ENCODE measurements at regions not wholly inside any gene's neighbourhood (a gene's known extent, or its start where the extent isn't known, plus 50 kb on each side); places are given as distances from the start of the nearest gene placed in this dataset.

GRCh38 chr7:88665892-88666514 is 93.5 kb upstream of the ZNF804B start:
- peak; percentile 12 for DNase-seq
- intact Hi-C loops (cut with micrococcal nuclease): no loop called here
- Histone ChIP-seq H3K4me1 (ENCODE audit: insufficient read depth, low read length) (no peaks in the 10 kb centered on the region), H3K27me3 (ENCODE audit: low read length) (no peaks in the 10 kb centered on the region), H3K4me2 (ENCODE audit: low read length) (no peak overlapping the region), H3K79me2 (ENCODE audit: low read length) (no peaks in the 10 kb centered on the region), H3K9me3 (ENCODE audit: low read length) (no peaks in the 10 kb centered on the region), H2AFZ (ENCODE audit: low read length) (no peak overlapping the region), H3K27ac (ENCODE audit: low read length) (no peak overlapping the region), H3K4me3 (ENCODE audit: low read length) (no peak overlapping the region), H3K9ac (ENCODE audit: low read length) (no peak overlapping the region), H4K20me1 (ENCODE audit: low read length) (no peaks in the 10 kb centered on the region), H3K36me3 (ENCODE audit: low read depth, low read length) (no peaks in the 10 kb centered on the region), H3K9me2 (replicated peaks; ENCODE audit: low read length) (no peaks in the 10 kb centered on the region), H3F3A (ENCODE audit: low read length, unreplicated experiment) (no peaks in the 10 kb centered on the region)
- ChIA-PET CTCF (no interaction called here), POLR2A (ENCODE audit: unreplicated experiment) (no interaction called here)
- no peak for ATAC-seq
- no TSS peak for BruUV-seq (replicated peaks)
- TF ChIP-seq CTCF (conservative IDR thresholded peaks at IDR 0.05; ENCODE audit: low read depth, low read length) (no peak), EZH2phosphoT487 (IDR thresholded peaks at IDR 0.05; ENCODE audit: borderline replicate concordance, low read length) (no peak), EZH2 (IDR thresholded peaks at IDR 0.05; ENCODE audit: low read length, unreplicated experiment) (no peak)

GRCh38 chr7:88664630-88665233 is 94.8 kb upstream of the ZNF804B start:
- no peaks in the 10 kb centered on the region for H3F3A ChIP-seq (ENCODE audit: low read length, unreplicated experiment)
- H3K4me2 ChIP-seq (ENCODE audit: low read length): no peak overlapping the region
- H2AFZ ChIP-seq (ENCODE audit: low read length): no peak overlapping the region
- H3K9ac ChIP-seq (ENCODE audit: low read length): no peak overlapping the region
- H3K27ac ChIP-seq (ENCODE audit: low read length): no peak overlapping the region
- H3K9me2 ChIP-seq (replicated peaks; ENCODE audit: low read length): no peaks in the 10 kb centered on the region
- H3K4me3 ChIP-seq (ENCODE audit: low read length): no peak overlapping the region
- H3K4me1 ChIP-seq (ENCODE audit: insufficient read depth, low read length): no peaks in the 10 kb centered on the region
- no peaks in the 10 kb centered on the region for H3K27me3 ChIP-seq (ENCODE audit: low read length)
- no peak for TF ChIP-seq EZH2 (IDR thresholded peaks at IDR 0.05; ENCODE audit: low read length, unreplicated experiment)
- no peak for TF ChIP-seq CTCF (conservative IDR thresholded peaks at IDR 0.05; ENCODE audit: low read depth, low read length)
- no peak for TF ChIP-seq EZH2phosphoT487 (IDR thresholded peaks at IDR 0.05; ENCODE audit: borderline replicate concordance, low read length)
- H3K9me3 ChIP-seq (ENCODE audit: low read length): no peaks in the 10 kb centered on the region
- no TSS peak for BruUV-seq (replicated peaks)
- DNase-seq (peak; percentile 15), ATAC-seq (peak; percentile 74)
- intact Hi-C loops (cut with micrococcal nuclease): no loop called here
- H3K79me2 ChIP-seq (ENCODE audit: low read length): no peaks in the 10 kb centered on the region
- H3K36me3 ChIP-seq (ENCODE audit: low read depth, low read length): no peaks in the 10 kb centered on the region
- no peaks in the 10 kb centered on the region for H4K20me1 ChIP-seq (ENCODE audit: low read length)
- CTCF ChIA-PET: no interaction called here
- POLR2A ChIA-PET (ENCODE audit: unreplicated experiment): no interaction called here

- Histone ChIP-seq H3K9me2 (replicated peaks; ENCODE audit: low read length) (no peaks in the 10 kb centered on the region), H2AFZ (ENCODE audit: low read length) (no peak overlapping the region), H3K4me1 (ENCODE audit: insufficient read depth, low read length) (no peaks in the 10 kb centered on the region), H3K27ac (ENCODE audit: low read length) (no peak overlapping the region), H3F3A (ENCODE audit: low read length, unreplicated experiment) (no peaks in the 10 kb centered on the region), H3K27me3 (ENCODE audit: low read length) (no peaks in the 10 kb centered on the region), H4K20me1 (ENCODE audit: low read length) (no peaks in the 10 kb centered on the region), H3K4me2 (ENCODE audit: low read length) (no peak overlapping the region), H3K9me3 (ENCODE audit: low read length) (no peaks in the 10 kb centered on the region), H3K9ac (ENCODE audit: low read length) (no peak overlapping the region), H3K79me2 (ENCODE audit: low read length) (no peaks in the 10 kb centered on the region), H3K4me3 (ENCODE audit: low read length) (no peak overlapping the region), H3K36me3 (ENCODE audit: low read depth, low read length) (no peaks in the 10 kb centered on the region)
- TF ChIP-seq CTCF (conservative IDR thresholded peaks at IDR 0.05; ENCODE audit: low read depth, low read length): no peak
- no peak for TF ChIP-seq EZH2phosphoT487 (IDR thresholded peaks at IDR 0.05; ENCODE audit: borderline replicate concordance, low read length)
- no peak for TF ChIP-seq EZH2 (IDR thresholded peaks at IDR 0.05; ENCODE audit: low read length, unreplicated experiment)
- ChIA-PET POLR2A (ENCODE audit: unreplicated experiment) (no interaction called here), CTCF (no interaction called here)
- no peak for DNase-seq
- ATAC-seq: no peak
- BruUV-seq (replicated peaks): no TSS peak
- intact Hi-C loops (cut with micrococcal nuclease): no loop called here
Measured at GRCh38 chr7:88661921-88662320, 97.6 kb upstream of the ZNF804B start.
